T-cell (primary cell): ENCODE measurements at regions not wholly inside any gene's neighbourhood (a gene's known extent, or its start where the extent isn't known, plus 50 kb on each side); places are given as distances from the start of the nearest gene placed in this dataset.
"Not testable (repeated sequence)": the region's sequence is repeated elsewhere in the genome, so short reads cannot be mapped to it uniquely, and the experiment has no call there.

Source experiments
- ATAC-seq, 4 experiments: fragments of 200-7000 bp in 3 of 4; fragments of 150-1000 bp in 1 of 4; cut with Tn5 transposase; replicated peaks in 1 of 4; 1 replicate in 3 of 4; 2 replicates in 1 of 4; pipeline ENCODE4 v1.10.0; 2021; ENCODE audit warnings: moderate library complexity in 3 of 4, mild to moderate bottlenecking in 2 of 4, moderate number of reproducible peaks in 1 of 4
- CTCF ChIA-PET, 2 donors: fragments of 300-600 bp; sonication (Branson Sonifier 250); formaldehyde crosslinking; loops; one replicate each; lab custom pipeline; 2022; ENCODE audit warnings: antibody characterized with exemption in 2 of 2; lab: Charles Lee
- POLR2A ChIA-PET, 2 donors: fragments of 300-600 bp; sonication (Branson Sonifier 250); formaldehyde crosslinking; loops; one replicate each; lab custom pipeline; 2022; ENCODE audit warnings: antibody characterized with exemption in 2 of 2; lab: Charles Lee
- DNase-seq, 35 experiments: peaks; one replicate each; pipeline versions ENCODE4 v3.0.0 to v3.0.0-alpha.2; 2013 to 2023
- H3K27ac ChIP-seq: one replicate; pipeline ENCODE4 v1.5.1; 2013; ENCODE audit warnings: low read length
- H3K27me3 ChIP-seq, 2 experiments: replicated peaks in 1 of 2; 1 replicate in 1 of 2; 2 replicates in 1 of 2; pipeline versions ENCODE4 v1.6.1 to v1.7.0; 2013; ENCODE audit warnings: low read length in 1 of 2, mixed read lengths in 1 of 2; ENCODE audit not compliant: control insufficient read depth in 2 of 2, insufficient read depth in 2 of 2; ENCODE audit errors: extremely low read depth in 1 of 2
- H3K36me3 ChIP-seq, 2 donors: 1 replicate in 1 of 2; 2 replicates in 1 of 2; pipeline versions ENCODE4 v1.6.1 to v1.7.0; 2013; ENCODE audit warnings: low read length in 1 of 2; ENCODE audit not compliant: control insufficient read depth in 2 of 2, insufficient read depth in 1 of 2; ENCODE audit errors: extremely low read depth in 1 of 2
- H3K4me1 ChIP-seq, 2 experiments: 1 replicate in 1 of 2; 2 replicates in 1 of 2; pipeline versions ENCODE4 v1.6.1 to v1.7.0; 2013; ENCODE audit warnings: low read length in 2 of 2, mixed read lengths in 1 of 2; ENCODE audit not compliant: insufficient read depth in 2 of 2, control insufficient read depth in 1 of 2; ENCODE audit errors: extremely low read depth in 1 of 2
- H3K4me3 ChIP-seq, 2 donors: 1 replicate in 1 of 2; 2 replicates in 1 of 2; pipeline versions ENCODE4 v1.5.1 to v1.7.0; 2013; ENCODE audit warnings: mild to moderate bottlenecking in 2 of 2, low read length in 1 of 2, moderate library complexity in 1 of 2; ENCODE audit not compliant: control insufficient read depth in 1 of 2; ENCODE audit errors: extremely low read depth in 1 of 2
- H3K9me3 ChIP-seq: 2 replicates; pipeline ENCODE4 v1.7.0; 2013
- H3K27ac Mint-ChIP-seq, 2 donors: one replicate each; pipeline ENCODE4 v1.8.0; 2020 to 2021; ENCODE audit warnings: mild to moderate bottlenecking in 2 of 2, mixed read lengths in 2 of 2
- H3K27me3 Mint-ChIP-seq, 2 donors: one replicate each; pipeline ENCODE4 v1.8.0; 2021 to 2022; ENCODE audit warnings: mixed read lengths in 2 of 2
- H3K36me3 Mint-ChIP-seq: one replicate; pipeline ENCODE4 v1.8.0; 2021; ENCODE audit warnings: mixed read lengths
- H3K4me1 Mint-ChIP-seq, 3 donors: one replicate each; pipeline ENCODE4 v1.8.0; 2020 to 2022; ENCODE audit warnings: mixed read lengths in 3 of 3, mild to moderate bottlenecking in 1 of 3
- H3K4me3 Mint-ChIP-seq, 3 donors: one replicate each; pipeline ENCODE4 v1.8.0; 2020 to 2022; ENCODE audit warnings: mild to moderate bottlenecking in 3 of 3, mixed read lengths in 3 of 3, moderate library complexity in 3 of 3
- H3K9me3 Mint-ChIP-seq, 3 donors: one replicate each; pipeline ENCODE4 v1.8.0; 2020 to 2022; ENCODE audit warnings: mixed read lengths in 3 of 3
- WGBS: methylation state at CpG from one replicate; pipeline ENCODE4 v1.1.5; 2013; ENCODE audit warnings: missing lambda C conversion rate; ENCODE audit not compliant: insufficient coverage; 5-methylcytosine and 5-hydroxymethylcytosine counted together

GRCh38 chr3:8020047-8020841, 481.4 kb upstream of the LMCD1 start:
- no peak overlapping the region for H3K27ac Mint-ChIP-seq
- POLR2A ChIA-PET: no interaction called here
- no peak for DNase-seq
- no peaks in the 10 kb centered on the region for H3K27me3 Mint-ChIP-seq
- H3K4me1 ChIP-seq: no peaks in the 10 kb centered on the region
- H3K36me3 Mint-ChIP-seq: no peaks in the 10 kb centered on the region
- no peak overlapping the region for H3K27ac ChIP-seq
- H3K9me3 Mint-ChIP-seq: peaks cover 10 to 19% (median 17%) of the 10 kb centered on the region in 3 donors
- no peak overlapping the region for H3K4me3 ChIP-seq
- WGBS: 67% methylated on average over 1 of the region's 7 CpGs
- peaks cover 0 to 2% of the 10 kb centered on the region in 2 experiments for H3K27me3 ChIP-seq
- ATAC-seq: no peak
- H3K9me3 ChIP-seq: peaks cover 2% of the 10 kb centered on the region
- no peaks in the 10 kb centered on the region for H3K4me1 Mint-ChIP-seq
- CTCF ChIA-PET: interaction anchor here in 1 of 2 donors (0.6 kb wide), 1 partner anchor 312 kb away, joined by 4 read pairs; no protein-coding TSS in a partner anchor
- no peak overlapping the region for H3K4me3 Mint-ChIP-seq
- H3K36me3 ChIP-seq: no peaks in the 10 kb centered on the region

- Mint-ChIP-seq H3K4me1 (no peaks in the 10 kb centered on the region), H3K27ac (no peak overlapping the region), H3K4me3 (no peak overlapping the region), H3K36me3 (no peaks in the 10 kb centered on the region), H3K27me3 (no peaks in the 10 kb centered on the region), H3K9me3 (peaks cover 0 to 5% (median 5%) of the 10 kb centered on the region in 3 donors)
- Histone ChIP-seq H3K4me3 (no peak overlapping the region), H3K9me3 (no peaks in the 10 kb centered on the region), H3K27me3 (no peaks in the 10 kb centered on the region), H3K27ac (no peak overlapping the region), H3K36me3 (no peaks in the 10 kb centered on the region), H3K4me1 (no peaks in the 10 kb centered on the region)
- ChIA-PET POLR2A (no interaction called here), CTCF (no interaction called here)
- no CpG with 5 or more reads among the region's 1 CpG for WGBS
- no peak for ATAC-seq
- DNase-seq: no peak
These were observed 473.7 kb upstream of the LMCD1 start for GRCh38 chr3:8027954-8028353.

GRCh38 chr3:8050283-8050682, 451.3 kb upstream of the LMCD1 start:
- H3K27ac ChIP-seq: no peak overlapping the region
- Mint-ChIP-seq H3K27me3 (peaks cover 0 to 4% of the 10 kb centered on the region in 2 donors), H3K4me3 (no peak overlapping the region), H3K9me3 (peaks cover 0 to 9% (median 0%) of the 10 kb centered on the region in 3 donors), H3K27ac (no peak overlapping the region), H3K4me1 (peaks cover 0 to 2% (median 0%) of the 10 kb centered on the region in 3 donors), H3K36me3 (no peaks in the 10 kb centered on the region)
- no peaks in the 10 kb centered on the region for H3K36me3 ChIP-seq
- no peaks in the 10 kb centered on the region for H3K27me3 ChIP-seq
- WGBS: no CpG with 5 or more reads among the region's 2 CpGs
- no peaks in the 10 kb centered on the region for H3K9me3 ChIP-seq
- DNase-seq: no peak
- no peaks in the 10 kb centered on the region for H3K4me1 ChIP-seq
- ATAC-seq: no peak
- no peak overlapping the region for H3K4me3 ChIP-seq
- ChIA-PET POLR2A (no interaction called here), CTCF (no interaction called here)

GRCh38 chr3:8052659-8053058, 449.0 kb upstream of the LMCD1 start:
- Histone ChIP-seq H3K9me3 (no peaks in the 10 kb centered on the region), H3K4me1 (no peaks in the 10 kb centered on the region), H3K27me3 (no peaks in the 10 kb centered on the region), H3K4me3 (no peak overlapping the region), H3K27ac (no peak overlapping the region), H3K36me3 (no peaks in the 10 kb centered on the region)
- H3K36me3 Mint-ChIP-seq: no peaks in the 10 kb centered on the region
- no peak for ATAC-seq
- H3K27me3 Mint-ChIP-seq: peaks cover 0 to 4% of the 10 kb centered on the region in 2 donors
- no peak overlapping the region for H3K27ac Mint-ChIP-seq
- CTCF ChIA-PET: no interaction called here
- 76% methylated on average over 6 of the region's 7 CpGs for WGBS
- no peak for DNase-seq
- POLR2A ChIA-PET: interaction anchor here in 1 of 2 donors (0.7 kb wide), 1 partner anchor 12 kb away, joined by 4 read pairs; no protein-coding TSS in a partner anchor
- no peak overlapping the region for H3K4me3 Mint-ChIP-seq
- H3K4me1 Mint-ChIP-seq: peaks cover 0 to 2% (median 0%) of the 10 kb centered on the region in 3 donors
- H3K9me3 Mint-ChIP-seq: peaks cover 0 to 9% (median 0%) of the 10 kb centered on the region in 3 donors

- H3K27ac Mint-ChIP-seq, H3K4me3 ChIP-seq, H3K4me1 ChIP-seq, H3K4me1 Mint-ChIP-seq, H3K4me3 Mint-ChIP-seq, CTCF ChIA-PET, POLR2A ChIA-PET, ATAC-seq, H3K36me3 Mint-ChIP-seq, H3K27me3 ChIP-seq, H3K36me3 ChIP-seq, H3K9me3 ChIP-seq, H3K27ac ChIP-seq, DNase-seq, H3K27me3 Mint-ChIP-seq: not testable (repeated sequence)
- WGBS: 79% methylated on average over 7 of the region's 9 CpGs
- peaks cover 0 to 18% (median 0%) of the 10 kb centered on the region in 3 donors for H3K9me3 Mint-ChIP-seq
These were observed 433.5 kb upstream of the LMCD1 start for GRCh38 chr3:8068135-8068534.

GRCh38 chr3:8069471-8069870, 432.2 kb upstream of the LMCD1 start:
- DNase-seq: no peak
- H3K9me3 ChIP-seq: no peaks in the 10 kb centered on the region
- no peak overlapping the region for H3K4me3 ChIP-seq
- POLR2A ChIA-PET: no interaction called here
- CTCF ChIA-PET: no interaction called here
- no peaks in the 10 kb centered on the region for H3K4me1 ChIP-seq
- no peak overlapping the region for H3K27ac ChIP-seq
- no peaks in the 10 kb centered on the region for H3K36me3 ChIP-seq
- ATAC-seq: no peak
- Mint-ChIP-seq H3K27me3 (no peaks in the 10 kb centered on the region), H3K27ac (no peak overlapping the region), H3K9me3 (peaks cover 0 to 18% (median 0%) of the 10 kb centered on the region in 3 donors), H3K36me3 (no peaks in the 10 kb centered on the region), H3K4me1 (no peaks in the 10 kb centered on the region), H3K4me3 (no peak overlapping the region)
- no peaks in the 10 kb centered on the region for H3K27me3 ChIP-seq
- no CpG with 5 or more reads among the region's 1 CpG for WGBS
